Esophagus squamous epithelium (tissue), 5 donors: ENCODE measurements at regions not wholly inside any gene's neighbourhood (a gene's known extent, or its start where the extent isn't known, plus 50 kb on each side); places are given as distances from the start of the nearest gene placed in this dataset.
"Not testable (repeated sequence)": the region's sequence is repeated elsewhere in the genome, so short reads cannot be mapped to it uniquely, and the experiment has no call there.

Source experiments
- DNase-seq: peaks from one replicate; lab custom pipeline; 2025; lab: John Stamatoyannopoulos, UW
- H3K27ac ChIP-seq, 4 donors: fragments of 200-600 bp; sonication (generic); one replicate each; pipeline ENCODE4 v1.5.1; 2016 to 2019; ENCODE audit warnings: mild to moderate bottlenecking in 1 of 4
- H3K27me3 ChIP-seq, 4 donors: fragments of 200-600 bp; sonication (generic); 1 replicate in 3 of 4; 2 replicates in 1 of 4; pipeline versions ENCODE4 v1.5.1 to v1.6.0; 2017 to 2021; ENCODE audit warnings: antibody characterized with exemption in 1 of 4
- H3K36me3 ChIP-seq, 3 donors: fragments of 200-600 bp; sonication (generic); one replicate each; pipeline ENCODE4 v1.5.1; 2016 to 2019
- H3K4me1 ChIP-seq, 3 donors: fragments of 200-600 bp; sonication (generic); one replicate each; pipeline ENCODE4 v1.5.1; 2017 to 2019
- H3K4me3 ChIP-seq, 4 donors: fragments of 200-600 bp; sonication (generic); 1 replicate in 3 of 4; 2 replicates in 1 of 4; pipeline ENCODE4 v1.5.1; 2016 to 2019; ENCODE audit warnings: mild to moderate bottlenecking in 2 of 4, moderate library complexity in 1 of 4
- H3K9me3 ChIP-seq, 3 donors: fragments of 200-600 bp; sonication (generic); one replicate each; pipeline ENCODE4 v1.5.1; 2016 to 2019
- POLR2A ChIP-seq, 4 donors: fragments of 450-650 bp; IDR thresholded peaks; one replicate each; pipeline ENCODE4 v1.6.1; 2017; ENCODE audit warnings: antibody characterized with exemption in 4 of 4, mild to moderate bottlenecking in 4 of 4, moderate library complexity in 3 of 4
- WGBS, 2 donors: methylation state at CpG; one replicate each; pipeline ENCODE4 v1.1.5; 2018; 5-methylcytosine and 5-hydroxymethylcytosine counted together
- intact Hi-C: fragments of 100-400 bp; cut with DNase I; formaldehyde crosslinking; loops from one replicate; pipeline ENCODE4 v1.15.0; 2022
- TF ChIP-seq, protein P1 (sequence below), 6 experiments: fragments of 450-650 bp in 4 of 6; fragments of 200-600 bp in 2 of 6; sonication (generic) in 2 of 6; IDR thresholded peaks; one replicate each; pipeline ENCODE4 v1.5.1; 2016 to 2019; ENCODE audit warnings: antibody characterized with exemption in 6 of 6, mild to moderate bottlenecking in 4 of 6, moderate library complexity in 4 of 6
- donor health status: DM: yes; HTN: yes; CAD: no.

- 64 to 92% methylated on average over 1 of the region's 1 CpG for WGBS, 2 donors
- Histone ChIP-seq H3K9me3 (no peaks in the 10 kb centered on the region), H3K27ac (no peak overlapping the region), H3K4me1 (no peaks in the 10 kb centered on the region), H3K4me3 (no peak overlapping the region), H3K27me3 (no peaks in the 10 kb centered on the region), H3K36me3 (no peaks in the 10 kb centered on the region)
- no peak for TF ChIP-seq POLR2A (IDR thresholded peaks at IDR 0.05)
- TF ChIP-seq, protein P1, sequence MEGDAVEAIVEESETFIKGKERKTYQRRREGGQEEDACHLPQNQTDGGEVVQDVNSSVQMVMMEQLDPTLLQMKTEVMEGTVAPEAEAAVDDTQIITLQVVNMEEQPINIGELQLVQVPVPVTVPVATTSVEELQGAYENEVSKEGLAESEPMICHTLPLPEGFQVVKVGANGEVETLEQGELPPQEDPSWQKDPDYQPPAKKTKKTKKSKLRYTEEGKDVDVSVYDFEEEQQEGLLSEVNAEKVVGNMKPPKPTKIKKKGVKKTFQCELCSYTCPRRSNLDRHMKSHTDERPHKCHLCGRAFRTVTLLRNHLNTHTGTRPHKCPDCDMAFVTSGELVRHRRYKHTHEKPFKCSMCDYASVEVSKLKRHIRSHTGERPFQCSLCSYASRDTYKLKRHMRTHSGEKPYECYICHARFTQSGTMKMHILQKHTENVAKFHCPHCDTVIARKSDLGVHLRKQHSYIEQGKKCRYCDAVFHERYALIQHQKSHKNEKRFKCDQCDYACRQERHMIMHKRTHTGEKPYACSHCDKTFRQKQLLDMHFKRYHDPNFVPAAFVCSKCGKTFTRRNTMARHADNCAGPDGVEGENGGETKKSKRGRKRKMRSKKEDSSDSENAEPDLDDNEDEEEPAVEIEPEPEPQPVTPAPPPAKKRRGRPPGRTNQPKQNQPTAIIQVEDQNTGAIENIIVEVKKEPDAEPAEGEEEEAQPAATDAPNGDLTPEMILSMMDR (IDR thresholded peaks at IDR 0.05) = no peak
- intact Hi-C loops = no loop called here
- no peak for DNase-seq
Measured at GRCh38 chr7:82669141-82669540, 225.6 kb upstream of the CACNA2D1 start.

DNA sequence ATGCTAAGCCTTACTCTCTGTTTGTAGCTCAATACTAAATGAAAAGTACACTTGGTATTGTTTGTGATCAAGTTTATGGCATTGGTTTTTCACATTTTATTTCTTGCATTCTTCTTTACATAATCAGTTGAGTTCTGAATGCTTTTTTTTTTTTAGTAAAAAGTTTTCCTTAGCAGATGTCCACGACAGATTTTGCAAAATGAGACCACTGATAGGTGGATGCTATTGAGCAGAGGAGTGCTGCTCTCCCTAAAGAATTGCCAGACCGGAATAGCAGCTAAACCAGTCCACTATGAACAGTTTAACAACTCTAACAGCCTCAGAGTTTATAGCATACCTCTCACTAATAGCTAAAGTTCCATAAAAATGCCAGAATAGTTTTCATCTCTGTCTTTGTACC lies 225.1 kb upstream of the CACNA2D1 start:
- DNase-seq = no peak
- TF ChIP-seq POLR2A (IDR thresholded peaks at IDR 0.05) = no peak
- TF ChIP-seq, protein P1 (IDR thresholded peaks at IDR 0.05) = no peak
- no peaks in the 10 kb centered on the region for H3K9me3 ChIP-seq
- H3K27ac ChIP-seq = no peak overlapping the region
- WGBS, 2 donors = 47 to 52% methylated on average over 2 of the region's 2 CpGs
- no peaks in the 10 kb centered on the region for H3K27me3 ChIP-seq
- no peaks in the 10 kb centered on the region for H3K36me3 ChIP-seq
- H3K4me1 ChIP-seq = no peaks in the 10 kb centered on the region
- intact Hi-C loops = no loop called here
- H3K4me3 ChIP-seq = no peak overlapping the region

- TF ChIP-seq, protein P1 (IDR thresholded peaks at IDR 0.05) = no peak
- TF ChIP-seq POLR2A (IDR thresholded peaks at IDR 0.05) = no peak
- Histone ChIP-seq H3K36me3 (no peaks in the 10 kb centered on the region), H3K27ac (no peak overlapping the region), H3K4me3 (no peak overlapping the region), H3K9me3 (no peaks in the 10 kb centered on the region), H3K27me3 (no peaks in the 10 kb centered on the region), H3K4me1 (no peaks in the 10 kb centered on the region)
- 44 to 51% methylated on average over 5 of the region's 5 CpGs for WGBS, 2 donors
- intact Hi-C loops = no loop called here
- DNase-seq = no peak
Measured at GRCh38 chr7:82665966-82666507, 222.5 kb upstream of the CACNA2D1 start.

DNA sequence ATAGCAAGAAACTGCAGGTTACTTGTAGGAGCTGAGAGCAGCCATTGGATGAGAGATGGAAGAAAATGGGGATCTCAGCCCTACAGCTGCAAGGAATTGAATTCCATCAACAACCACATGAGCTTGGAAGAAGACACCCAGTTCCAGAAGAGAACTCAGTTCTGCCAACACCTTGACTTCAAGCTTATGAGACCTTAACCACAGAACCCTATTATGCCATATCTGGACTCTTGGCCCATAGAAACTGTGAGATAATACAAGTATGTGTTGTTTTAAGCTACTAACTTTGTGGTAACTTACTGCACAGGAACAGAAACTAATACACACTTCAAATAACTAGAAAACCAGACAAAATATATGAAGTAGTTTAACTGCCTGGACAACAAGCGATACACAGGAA lies 212.4 kb upstream of the CACNA2D1 start:
- Histone ChIP-seq H3K9me3 (peaks cover 0 to 5% (median 0%) of the 10 kb centered on the region in 3 donors), H3K4me1 (no peaks in the 10 kb centered on the region), H3K27ac (no peak overlapping the region), H3K4me3 (no peak overlapping the region), H3K36me3 (no peaks in the 10 kb centered on the region), H3K27me3 (no peaks in the 10 kb centered on the region)
- intact Hi-C loops = no loop called here
- 91 to 100% methylated on average over 1 of the region's 1 CpG for whole genome bisulfite sequencing, 2 donors
- DNase-seq = no peak
- TF ChIP-seq, protein P1 (IDR thresholded peaks at IDR 0.05) = no peak
- TF ChIP-seq POLR2A (IDR thresholded peaks at IDR 0.05) = no peak

DNA sequence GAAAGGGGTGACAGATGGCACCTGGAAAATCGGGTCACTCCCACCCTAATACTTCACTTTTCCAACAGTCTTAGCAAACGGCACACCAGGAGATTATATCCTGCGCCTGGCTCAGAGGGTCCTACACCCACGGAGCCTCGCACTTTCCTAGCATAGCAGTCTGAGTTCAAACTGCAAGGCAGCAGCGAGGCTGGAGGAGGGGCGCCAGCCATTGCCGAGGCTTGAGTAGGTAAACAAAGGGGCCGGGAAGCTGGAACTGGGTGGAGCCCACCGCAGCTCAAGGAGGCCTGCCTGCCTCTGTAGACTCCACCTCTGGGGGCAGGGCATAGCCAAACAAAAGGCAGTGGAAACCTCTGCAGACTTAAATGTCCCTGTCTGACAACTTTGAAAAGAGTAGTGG lies 206.5 kb upstream of the CACNA2D1 start:
- 78 to 90% methylated on average over 5 to 10 of the region's 10 CpGs for WGBS, 2 donors
- DNase-seq, intact Hi-C loops, H3K27ac ChIP-seq, H3K9me3 ChIP-seq, H3K36me3 ChIP-seq, H3K27me3 ChIP-seq, H3K4me1 ChIP-seq, H3K4me3 ChIP-seq: not testable (repeated sequence)

DNA sequence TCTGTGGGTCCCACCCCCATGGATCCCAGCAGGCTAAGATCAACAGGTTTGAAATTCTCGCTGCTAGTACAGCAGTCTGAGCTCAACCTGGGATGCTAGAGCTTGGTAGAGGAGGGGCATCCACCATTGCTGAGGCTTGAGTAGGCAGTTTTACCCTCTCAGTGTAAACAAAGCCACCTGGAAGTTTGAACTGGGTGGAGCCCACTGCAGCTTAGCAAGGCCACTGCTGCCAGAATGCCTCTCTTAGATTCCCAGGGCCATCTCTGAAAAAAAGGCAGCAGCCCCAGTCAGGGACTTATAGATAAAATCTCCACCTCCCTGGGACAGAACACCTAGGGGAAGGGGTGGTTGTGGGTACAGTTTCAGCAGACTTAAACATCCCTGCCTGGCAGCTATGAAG lies 190.0 kb upstream of the CACNA2D1 start:
- Histone ChIP-seq H3K27ac (no peak overlapping the region), H3K4me3 (no peak overlapping the region), H3K27me3 (no peaks in the 10 kb centered on the region), H3K4me1 (no peaks in the 10 kb centered on the region), H3K9me3 (no peaks in the 10 kb centered on the region), H3K36me3 (no peaks in the 10 kb centered on the region)
- no peak for DNase-seq
- no peak for TF ChIP-seq POLR2A (IDR thresholded peaks at IDR 0.05)
- TF ChIP-seq, protein P1 (IDR thresholded peaks at IDR 0.05) = no peak
- WGBS, 2 donors = 29 to 67% methylated on average over 1 of the region's 1 CpG
- intact Hi-C loops = no loop called here
